ENCODE measurements at regions not wholly inside any gene's neighbourhood (a gene's known extent, or its start where the extent isn't known, plus 50 kb on each side); places are given as distances from the start of the nearest gene placed in this dataset.

- no peaks in the 10 kb centered on the region for H3K27me3 ChIP-seq
- no peaks in the 10 kb centered on the region for H3K4me1 ChIP-seq
- 46% methylated on average over 3 of the region's 3 CpGs for WGBS
- no peak for DNase-seq (ENCODE audit: extremely low spot score)
- no peak for TF ChIP-seq POLR2A (IDR thresholded peaks at IDR 0.05; ENCODE audit: low read depth)
- no peak for TF ChIP-seq POLR2AphosphoS5 (IDR thresholded peaks at IDR 0.05)
- no peak for TF ChIP-seq CTCF (IDR thresholded peaks at IDR 0.05)
- TF ChIP-seq EP300 (IDR thresholded peaks at IDR 0.05), result no peak
- intact Hi-C loops (cut with DNase I), result no loop called here
- no peak overlapping the region for H3K4me3 ChIP-seq
- no peaks in the 10 kb centered on the region for H3K36me3 ChIP-seq
- no peaks in the 10 kb centered on the region for H3K9me3 ChIP-seq
- H3K27ac ChIP-seq (replicated peaks in 1 of 4), result no peak overlapping the region
Observed at GRCh38 chr3:103794656-103795055, 1359.8 kb downstream of the ZPLD1 start.

DNA sequence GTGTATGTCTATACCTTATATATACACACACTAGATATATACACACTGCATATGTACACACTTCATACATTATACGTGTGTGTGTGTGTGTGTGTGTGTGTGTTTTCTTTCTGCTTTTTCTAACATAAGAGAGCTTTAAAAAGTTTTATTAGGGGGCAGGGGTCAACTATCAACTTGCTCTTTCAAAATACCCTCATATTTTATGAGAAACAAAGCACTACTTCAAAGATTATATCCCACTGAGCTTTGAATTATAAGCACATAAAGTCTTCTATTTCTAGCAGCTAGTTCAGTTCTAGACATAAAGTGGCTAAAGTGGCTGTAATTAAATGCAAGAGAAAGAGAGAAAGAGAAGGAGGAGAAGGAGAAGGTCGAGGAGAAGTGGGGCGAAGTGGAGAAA is 1361.3 kb downstream of the ZPLD1 start:
- Histone ChIP-seq H3K9me3 (no peaks in the 10 kb centered on the region), H3K27me3 (no peaks in the 10 kb centered on the region), H3K4me3 (no peak overlapping the region), H3K27ac (replicated peaks in 1 of 4) (no peak overlapping the region), H3K4me1 (no peaks in the 10 kb centered on the region), H3K36me3 (no peaks in the 10 kb centered on the region)
- DNase-seq (ENCODE audit: extremely low spot score), result no peak
- TF ChIP-seq EP300 (IDR thresholded peaks at IDR 0.05), result no peak
- TF ChIP-seq POLR2AphosphoS5 (IDR thresholded peaks at IDR 0.05), result no peak
- WGBS, result 83% methylated on average over 3 of the region's 3 CpGs
- intact Hi-C loops (cut with DNase I), result no loop called here

GRCh38 chr3:103803787-103804186 is 1369.0 kb downstream of the ZPLD1 start:
- no peaks in the 10 kb centered on the region for H3K27me3 ChIP-seq
- H3K4me3 ChIP-seq, result no peak overlapping the region
- no peak for DNase-seq (ENCODE audit: extremely low spot score)
- no peaks in the 10 kb centered on the region for H3K36me3 ChIP-seq
- intact Hi-C loops (cut with DNase I), result no loop called here
- WGBS, result 69% methylated on average over 1 of the region's 1 CpG
- TF ChIP-seq CTCF (IDR thresholded peaks at IDR 0.05) (no peak), EP300 (IDR thresholded peaks at IDR 0.05) (no peak), POLR2AphosphoS5 (IDR thresholded peaks at IDR 0.05) (no peak), POLR2A (IDR thresholded peaks at IDR 0.05; ENCODE audit: low read depth) (no peak)
- no peaks in the 10 kb centered on the region for H3K4me1 ChIP-seq
- H3K9me3 ChIP-seq, result peaks cover 0 to 24% (median 2%) of the 10 kb centered on the region in 4 donors
- H3K27ac ChIP-seq (replicated peaks in 1 of 4), result no peak overlapping the region

DNA sequence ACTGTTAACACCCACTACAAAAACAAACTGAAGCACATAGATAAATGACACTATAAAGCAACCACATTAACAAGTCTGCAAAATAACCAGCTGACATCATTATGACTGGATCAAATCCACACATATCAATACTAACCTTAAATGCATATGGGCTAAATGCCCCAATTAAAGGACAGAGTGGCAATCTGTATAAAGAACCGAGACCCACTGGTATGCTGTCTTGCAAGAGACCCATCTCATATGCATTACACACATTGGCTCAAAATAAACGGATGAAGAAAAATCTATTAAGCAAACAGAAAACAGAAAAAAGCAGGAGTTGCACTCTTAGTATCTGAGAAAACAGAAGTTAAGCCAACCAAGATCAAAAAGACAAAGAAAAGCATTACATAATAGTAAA is 1375.4 kb downstream of the ZPLD1 start:
- Histone ChIP-seq H3K36me3 (no peaks in the 10 kb centered on the region), H3K4me1 (no peaks in the 10 kb centered on the region), H3K27ac (replicated peaks in 1 of 4) (no peak overlapping the region), H3K27me3 (no peaks in the 10 kb centered on the region), H3K9me3 (peaks cover 0 to 31% (median 13%) of the 10 kb centered on the region in 4 donors), H3K4me3 (no peak overlapping the region)
- DNase-seq (ENCODE audit: extremely low spot score), result no peak
- intact Hi-C loops (cut with DNase I), result loop anchor here (1.0 kb wide), 1 partner anchor 20 kb away; no protein-coding TSS in a partner anchor
- 91% methylated on average over 2 of the region's 2 CpGs for whole genome bisulfite sequencing
- TF ChIP-seq POLR2A (IDR thresholded peaks at IDR 0.05; ENCODE audit: low read depth), result no peak
- TF ChIP-seq EP300 (IDR thresholded peaks at IDR 0.05), result no peak
- no peak for TF ChIP-seq CTCF (IDR thresholded peaks at IDR 0.05)
- TF ChIP-seq POLR2AphosphoS5 (IDR thresholded peaks at IDR 0.05), result no peak

- H3K4me3 ChIP-seq, result no peak overlapping the region
- no peak for DNase-seq (ENCODE audit: extremely low spot score)
- no peak overlapping the region for H3K27ac ChIP-seq (replicated peaks in 1 of 4)
- intact Hi-C loops (cut with DNase I), result no loop called here
- H3K36me3 ChIP-seq, result no peaks in the 10 kb centered on the region
- peaks cover 0 to 11% (median 9%) of the 10 kb centered on the region in 4 donors for H3K9me3 ChIP-seq
- no peaks in the 10 kb centered on the region for H3K4me1 ChIP-seq
- H3K27me3 ChIP-seq, result no peaks in the 10 kb centered on the region
- 86% methylated on average over 1 of the region's 1 CpG for WGBS
- TF ChIP-seq EP300 (IDR thresholded peaks at IDR 0.05) (no peak), CTCF (IDR thresholded peaks at IDR 0.05) (no peak), POLR2AphosphoS5 (IDR thresholded peaks at IDR 0.05) (no peak), POLR2A (IDR thresholded peaks at IDR 0.05; ENCODE audit: low read depth) (no peak)
Observed at GRCh38 chr3:103813955-103814354, 1379.1 kb downstream of the ZPLD1 start.
